ENCODE measurements at regions not wholly inside any gene's neighbourhood (a gene's known extent, or its start where the extent isn't known, plus 50 kb on each side); places are given as distances from the start of the nearest gene placed in this dataset.
A peak's percentile ranks its signal among the peaks of the same experiment; 100 is the strongest.
"Not testable (repeated sequence)": the region's sequence is repeated elsewhere in the genome, so short reads cannot be mapped to it uniquely, and the experiment has no call there.

GRCh38 chr5:29262339-29263123 is 1931.0 kb upstream of the CDH6 start:
- DNase-seq, result no peak

GRCh38 chr5:29261213-29261612 is 1932.3 kb upstream of the CDH6 start:
- no peak for DNase-seq

- no peak for DNase-seq
These were observed 1941.1 kb upstream of the CDH6 start for GRCh38 chr5:29252390-29252789.

GRCh38 chr5:29247346-29248028 is 1946.0 kb upstream of the CDH6 start:
- DNase-seq, result no peak

GRCh38 chr5:29240379-29240778 is 1953.1 kb upstream of the CDH6 start:
- DNase-seq, result no peak

GRCh38 chr5:29239606-29240005 is 1953.9 kb upstream of the CDH6 start:
- DNase-seq, result no peak

GRCh38 chr5:29238115-29238514 is 1955.4 kb upstream of the CDH6 start:
- no peak for DNase-seq

GRCh38 chr5:29231154-29231553 is 1962.3 kb upstream of the CDH6 start:
- no peak for DNase-seq

GRCh38 chr5:29230591-29230990 is 1962.9 kb upstream of the CDH6 start:
- DNase-seq, result peak; percentile 29

- no peak for DNase-seq
These were observed 1964.0 kb upstream of the CDH6 start for GRCh38 chr5:29229461-29229860.

GRCh38 chr5:29218138-29218537 is 1975.3 kb upstream of the CDH6 start:
- DNase-seq, result no peak

- DNase-seq, result no peak
These were observed 1978.6 kb upstream of the CDH6 start for GRCh38 chr5:29214839-29215238.

GRCh38 chr5:29213475-29213874 is 1980.0 kb upstream of the CDH6 start:
- DNase-seq, result no peak

GRCh38 chr5:29208024-29208423 is 1985.5 kb upstream of the CDH6 start:
- no peak for DNase-seq

- DNase-seq, result no peak
These were observed 1990.4 kb upstream of the CDH6 start for GRCh38 chr5:29203049-29203448.

GRCh38 chr5:29197631-29198454 is 1995.6 kb upstream of the CDH6 start:
- DNase-seq, result no peak

GRCh38 chr5:29193972-29194371 is 1999.5 kb upstream of the CDH6 start:
- DNase-seq, result no peak

GRCh38 chr5:29191269-29192048 is 2002.0 kb upstream of the CDH6 start:
- DNase-seq, result not testable (repeated sequence)

- DNase-seq, result not testable (repeated sequence)
These were observed 2003.1 kb upstream of the CDH6 start for GRCh38 chr5:29190398-29190797.

GRCh38 chr5:29186380-29186779 is 2007.1 kb upstream of the CDH6 start:
- not testable (repeated sequence) for DNase-seq

- DNase-seq, result no peak
These were observed 2007.9 kb upstream of the CDH6 start for GRCh38 chr5:29185558-29185957.

GRCh38 chr5:29175774-29176173 is 2017.7 kb upstream of the CDH6 start:
- DNase-seq, result no peak
